ENCODE measurements at regions not wholly inside any gene's neighbourhood (a gene's known extent, or its start where the extent isn't known, plus 50 kb on each side); places are given as distances from the start of the nearest gene placed in this dataset.

DNA sequence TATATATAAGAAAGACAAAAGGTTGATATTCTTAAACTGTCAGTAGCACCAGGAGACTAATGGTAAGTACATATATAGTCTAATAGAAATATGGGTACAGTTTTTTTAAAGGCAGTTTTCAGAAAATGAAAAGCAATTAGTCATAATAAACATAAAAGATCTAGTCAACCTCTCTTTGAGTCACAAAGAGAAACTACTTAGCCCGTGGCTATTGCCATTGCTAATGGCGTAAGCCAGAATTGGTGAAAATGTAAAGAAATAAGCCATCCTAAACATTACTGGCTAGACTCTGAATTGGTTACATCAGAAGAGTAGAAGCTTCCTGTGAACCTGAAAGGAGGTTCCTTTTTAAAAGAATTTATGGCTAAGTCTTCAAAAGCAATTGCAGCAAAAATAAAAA lies 668.7 kb upstream of the CPEB2 start:
- Histone ChIP-seq H3K27ac (no peak overlapping the region), H3K4me3 (no peak overlapping the region), H3K4me1 (no peaks in the 10 kb centered on the region), H3K9me3 (no peaks in the 10 kb centered on the region), H3K36me3 (no peaks in the 10 kb centered on the region), H3K27me3 (ENCODE audit: low read depth) (no peaks in the 10 kb centered on the region)
- DNase-seq (no peak), ATAC-seq (no peak)
- intact Hi-C loops (cut with DNase I), result no loop called here
- TF ChIP-seq CTCF (IDR thresholded peaks at IDR 0.05), result no peak

DNA sequence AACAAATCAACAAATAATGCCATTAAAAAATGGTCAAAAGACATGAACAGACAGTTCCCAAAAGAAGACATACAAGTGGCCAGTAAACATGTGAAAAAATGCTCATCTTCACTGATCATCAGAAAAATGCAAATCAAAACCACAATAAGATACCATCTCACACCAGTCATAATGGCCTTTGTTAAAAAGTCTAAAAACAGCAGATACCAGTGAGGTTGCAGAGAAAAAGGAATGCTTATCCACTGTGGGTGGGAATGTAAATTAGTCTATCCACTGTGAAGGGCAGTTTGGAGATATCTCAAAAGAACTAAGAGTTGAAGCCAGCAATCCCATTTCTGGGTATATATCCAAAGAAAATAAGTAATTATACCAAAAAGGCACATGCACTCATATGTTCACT lies 668.1 kb upstream of the CPEB2 start:
- H3K4me3 ChIP-seq, result no peak overlapping the region
- TF ChIP-seq CTCF (IDR thresholded peaks at IDR 0.05), result no peak
- ATAC-seq, result no peak
- H3K27me3 ChIP-seq (ENCODE audit: low read depth), result no peaks in the 10 kb centered on the region
- no peaks in the 10 kb centered on the region for H3K4me1 ChIP-seq
- DNase-seq, result no peak
- no peak overlapping the region for H3K27ac ChIP-seq
- no peaks in the 10 kb centered on the region for H3K36me3 ChIP-seq
- H3K9me3 ChIP-seq, result no peaks in the 10 kb centered on the region
- intact Hi-C loops (cut with DNase I), result no loop called here

DNA sequence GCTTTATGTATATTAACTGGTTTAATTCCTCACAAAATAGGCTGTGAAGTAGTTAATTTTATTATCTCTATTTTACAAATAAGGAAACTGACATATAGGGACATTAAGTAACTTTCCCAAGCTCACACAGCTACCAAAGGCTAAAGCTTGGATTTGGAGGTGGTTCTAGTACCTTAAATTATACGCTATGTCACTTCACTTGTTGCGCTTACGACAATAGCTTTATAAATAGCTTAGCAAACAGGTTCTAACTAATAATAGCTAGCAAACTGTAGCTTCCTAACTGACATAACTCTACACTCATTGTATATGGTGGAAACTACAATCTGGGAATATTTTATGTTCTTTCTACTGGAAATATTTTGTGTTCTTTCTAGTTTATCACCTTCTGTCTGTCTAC lies 666.4 kb upstream of the CPEB2 start:
- Histone ChIP-seq H3K27ac (no peak overlapping the region), H3K4me1 (no peaks in the 10 kb centered on the region), H3K27me3 (ENCODE audit: low read depth) (no peaks in the 10 kb centered on the region), H3K9me3 (no peaks in the 10 kb centered on the region), H3K36me3 (no peaks in the 10 kb centered on the region), H3K4me3 (no peak overlapping the region)
- DNase-seq, result no peak
- no peak for ATAC-seq
- intact Hi-C loops (cut with DNase I), result no loop called here
- TF ChIP-seq CTCF (IDR thresholded peaks at IDR 0.05), result no peak

- Histone ChIP-seq H3K9me3 (no peaks in the 10 kb centered on the region), H3K4me1 (no peaks in the 10 kb centered on the region), H3K27me3 (ENCODE audit: low read depth) (no peaks in the 10 kb centered on the region), H3K27ac (no peak overlapping the region), H3K4me3 (no peak overlapping the region), H3K36me3 (no peaks in the 10 kb centered on the region)
- intact Hi-C loops (cut with DNase I), result no loop called here
- no peak for ATAC-seq
- TF ChIP-seq CTCF (IDR thresholded peaks at IDR 0.05), result no peak
- no peak for DNase-seq
Observed at GRCh38 chr4:14336656-14337055, 665.6 kb upstream of the CPEB2 start.

DNA sequence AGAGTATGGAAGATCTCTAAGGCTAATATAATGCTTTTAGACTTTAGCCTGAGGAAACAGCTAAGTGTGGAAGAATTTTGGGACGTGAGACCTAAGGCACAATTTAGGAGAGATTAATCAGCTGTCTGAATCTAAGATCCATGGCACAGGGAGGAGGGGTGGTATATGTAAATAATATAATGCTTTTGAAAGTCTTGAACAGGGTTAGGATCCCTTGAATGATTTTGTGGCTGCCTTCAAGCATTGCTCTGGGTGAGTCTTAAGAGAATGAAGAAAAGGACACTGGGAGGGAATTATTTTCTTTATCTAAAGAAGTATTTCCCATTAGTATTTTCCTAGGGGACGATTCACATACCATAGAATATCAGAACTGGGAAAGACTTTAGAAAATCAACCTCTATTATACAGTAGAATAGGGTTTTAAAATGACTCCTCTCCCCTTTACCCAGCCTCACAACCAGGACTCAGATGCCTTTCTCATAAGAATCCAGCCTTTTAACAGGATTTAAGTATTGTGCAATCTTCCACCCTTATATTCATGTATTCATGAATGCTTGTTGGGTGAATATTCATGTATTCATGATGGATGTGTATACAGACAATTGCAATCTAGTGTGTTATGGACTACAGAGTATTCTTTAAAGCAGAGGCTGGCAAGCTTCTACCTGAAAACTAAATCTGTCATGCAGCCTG lies 664.2 kb upstream of the CPEB2 start:
- Histone ChIP-seq H3K27me3 (ENCODE audit: low read depth) (no peaks in the 10 kb centered on the region), H3K9me3 (no peaks in the 10 kb centered on the region), H3K36me3 (no peaks in the 10 kb centered on the region), H3K4me3 (no peak overlapping the region), H3K27ac (no peak overlapping the region), H3K4me1 (no peaks in the 10 kb centered on the region)
- TF ChIP-seq CTCF (IDR thresholded peaks at IDR 0.05), result no peak
- intact Hi-C loops (cut with DNase I), result no loop called here
- DNase-seq, result no peak
- no peak for ATAC-seq

Measured in lower lobe of right lung (tissue), 2 donors.